ENCODE measurements at regions not wholly inside any gene's neighbourhood (a gene's known extent, or its start where the extent isn't known, plus 50 kb on each side); places are given as distances from the start of the nearest gene placed in this dataset.

DNA sequence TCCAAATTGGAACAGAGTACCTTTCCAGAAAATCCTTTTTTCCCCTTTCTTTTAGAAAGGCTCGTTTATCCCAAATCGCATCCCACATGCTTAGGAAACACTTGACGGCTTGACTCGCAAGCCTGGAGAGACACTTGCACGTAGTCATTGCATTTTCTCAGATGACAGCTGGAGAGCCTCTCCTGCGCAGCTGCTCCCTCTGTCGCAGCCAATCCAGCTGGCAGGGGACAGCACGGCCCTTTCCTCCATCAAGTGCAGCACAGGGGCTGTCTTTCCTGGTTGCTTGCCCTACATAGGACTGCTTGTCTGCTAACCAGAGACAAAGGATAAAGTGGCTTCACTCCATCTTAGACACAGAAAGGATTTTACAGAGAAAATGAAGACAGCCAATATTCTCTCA is 77.6 kb upstream of the RGS17 start:
- DNase-seq: no peak

DNA sequence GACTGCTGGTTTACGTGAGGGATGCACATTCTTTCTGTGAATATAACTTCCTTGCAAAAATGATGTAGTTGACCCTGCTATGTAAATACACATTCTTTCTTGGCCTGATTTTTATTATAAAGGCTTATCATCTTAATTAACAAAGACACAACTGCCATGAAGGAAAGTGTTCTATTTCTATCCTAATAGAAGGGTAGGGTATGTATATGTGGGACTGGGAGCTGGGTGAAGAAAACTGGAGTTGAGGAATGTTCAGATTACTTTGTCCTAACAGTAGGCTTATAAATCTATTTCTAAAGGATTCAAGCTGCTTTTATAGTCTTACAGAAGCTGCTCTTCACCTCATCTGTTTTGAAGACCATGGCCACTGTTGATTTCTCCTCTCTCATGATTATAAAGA is 76.5 kb upstream of the RGS17 start:
- no peak for DNase-seq

DNA sequence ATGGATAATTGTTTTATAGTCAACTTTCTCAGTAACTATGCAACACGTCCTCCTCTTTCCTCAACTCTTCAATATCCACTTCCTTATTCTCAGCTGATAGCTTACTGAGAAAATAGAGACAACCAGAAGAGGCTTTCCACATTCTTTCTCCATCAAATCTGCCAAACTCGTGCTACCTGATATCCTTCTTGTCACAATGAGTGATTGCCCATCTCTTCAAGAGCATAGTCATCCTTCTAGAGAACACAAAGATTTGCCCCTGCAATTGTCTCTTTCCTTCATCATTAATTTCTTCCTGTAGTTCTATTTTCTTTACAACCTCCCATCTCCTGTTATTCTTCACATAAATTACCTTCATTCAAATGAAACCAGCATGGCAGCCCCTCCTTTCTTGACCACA is 75.9 kb upstream of the RGS17 start:
- no peak for DNase-seq

DNA sequence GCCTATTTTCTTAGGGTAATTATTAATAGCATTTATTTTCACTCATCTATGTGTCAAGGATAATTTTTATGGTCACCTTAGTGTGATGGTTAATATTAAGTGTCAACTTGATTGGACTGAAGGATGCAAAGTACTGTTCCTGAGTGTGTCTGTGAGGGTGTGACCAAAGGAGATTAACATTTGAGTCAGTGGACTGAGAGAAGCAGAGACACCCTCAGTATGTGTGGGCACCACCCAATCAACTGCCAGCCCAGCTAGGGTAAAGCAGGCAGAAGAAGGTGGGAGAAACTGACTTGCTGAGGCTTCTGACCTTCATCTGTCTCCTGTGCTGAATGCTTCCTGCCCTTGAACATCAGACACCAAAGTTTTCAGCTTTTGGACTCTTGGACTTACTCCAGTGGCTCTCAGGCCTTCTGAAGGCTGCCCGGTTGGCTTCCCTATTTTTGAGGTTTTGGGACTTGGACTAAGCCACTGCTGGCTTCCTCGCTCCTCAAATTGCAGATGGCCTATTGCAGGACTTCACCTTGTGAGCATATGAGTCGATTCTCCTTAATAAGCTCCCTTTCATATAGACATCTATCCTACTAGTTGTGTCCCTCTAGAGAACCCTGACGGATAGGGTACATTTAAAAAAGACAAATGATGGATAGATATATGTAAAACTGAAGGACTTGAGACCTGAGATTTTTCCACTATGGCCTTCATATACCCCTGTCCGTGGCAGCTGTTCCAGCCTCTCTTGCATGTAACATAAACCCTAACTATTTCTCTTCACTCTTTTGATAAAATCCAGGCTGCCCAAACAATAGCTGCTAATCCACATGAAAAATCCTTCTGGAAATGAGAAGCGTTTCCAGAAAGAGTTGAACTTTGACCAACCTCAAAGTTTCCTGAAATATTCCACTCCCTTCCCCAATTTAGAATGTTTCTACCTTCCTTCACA is 62.1 kb upstream of the RGS17 start:
- DNase-seq: no peak

DNA sequence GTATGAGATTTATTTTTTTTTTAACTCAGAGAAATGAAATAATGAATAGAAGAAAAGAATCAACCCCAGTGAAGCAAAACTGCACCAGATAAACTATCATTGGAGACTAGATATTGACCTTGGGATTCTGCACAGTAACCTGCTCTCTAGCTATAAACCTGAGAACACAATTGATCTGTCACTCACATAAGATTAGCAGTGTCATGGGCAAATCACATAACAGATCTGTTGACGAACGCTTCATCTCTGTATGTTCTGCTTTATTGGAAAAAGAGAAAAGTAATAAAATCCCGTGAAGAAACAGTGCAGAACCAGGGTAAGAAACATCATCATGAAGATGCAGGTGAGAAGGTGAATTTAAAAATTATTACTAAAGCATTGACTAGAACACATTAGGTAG is 52.8 kb upstream of the RGS17 start:
- no peak for DNase-seq
